OCI-LY1 (cell line): ENCODE measurements at regions not wholly inside any gene's neighbourhood (a gene's known extent, or its start where the extent isn't known, plus 50 kb on each side); places are given as distances from the start of the nearest gene placed in this dataset.

Source experiments
- CTCF ChIP-seq: fragments of 200-600 bp; sonication (generic), shearing (Covaris generic); IDR thresholded peaks from 2 replicates; pipeline ENCODE4 v1.5.1; 2017; ENCODE audit warnings: mild to moderate bottlenecking, antibody characterized with exemption, low read length, moderate library complexity, mixed read lengths
- EZH2 ChIP-seq: fragments of 200-600 bp; sonication (generic), shearing (Covaris generic); IDR thresholded peaks from 2 replicates; pipeline ENCODE4 v1.8.0; 2017; ENCODE audit warnings: borderline replicate concordance, mixed run types, mild to moderate bottlenecking, antibody characterized with exemption, low read length, moderate library complexity, mixed read lengths

- TF ChIP-seq CTCF (no peak), EZH2 (no peak)
Observed at GRCh38 chr9:84067821-84068220, 87.2 kb downstream of the RMI1 start.
